ENCODE measurements at regions not wholly inside any gene's neighbourhood (a gene's known extent, or its start where the extent isn't known, plus 50 kb on each side); places are given as distances from the start of the nearest gene placed in this dataset.

DNA sequence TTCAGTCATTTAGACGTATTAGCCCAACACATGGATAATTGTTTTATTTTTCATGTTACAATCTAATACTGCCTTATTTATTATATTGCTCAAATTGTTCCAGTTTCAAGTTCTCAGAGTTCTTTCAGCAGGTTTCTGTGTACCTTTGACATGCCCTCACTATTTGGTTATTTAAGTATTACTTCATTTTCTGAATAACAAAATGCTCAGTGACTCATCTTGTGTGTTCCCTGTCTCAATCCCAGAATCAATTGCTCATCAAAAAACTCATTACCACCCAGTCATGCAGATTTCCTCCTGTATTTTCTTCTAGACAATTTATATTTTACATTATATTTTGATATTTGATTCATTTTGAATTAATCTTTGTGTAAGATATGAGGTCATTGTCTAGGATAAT lies 562.6 kb downstream of the ANXA1 start:
- TF ChIP-seq POLR2A (IDR thresholded peaks at IDR 0.05): no peak
- TF ChIP-seq, protein P1, sequence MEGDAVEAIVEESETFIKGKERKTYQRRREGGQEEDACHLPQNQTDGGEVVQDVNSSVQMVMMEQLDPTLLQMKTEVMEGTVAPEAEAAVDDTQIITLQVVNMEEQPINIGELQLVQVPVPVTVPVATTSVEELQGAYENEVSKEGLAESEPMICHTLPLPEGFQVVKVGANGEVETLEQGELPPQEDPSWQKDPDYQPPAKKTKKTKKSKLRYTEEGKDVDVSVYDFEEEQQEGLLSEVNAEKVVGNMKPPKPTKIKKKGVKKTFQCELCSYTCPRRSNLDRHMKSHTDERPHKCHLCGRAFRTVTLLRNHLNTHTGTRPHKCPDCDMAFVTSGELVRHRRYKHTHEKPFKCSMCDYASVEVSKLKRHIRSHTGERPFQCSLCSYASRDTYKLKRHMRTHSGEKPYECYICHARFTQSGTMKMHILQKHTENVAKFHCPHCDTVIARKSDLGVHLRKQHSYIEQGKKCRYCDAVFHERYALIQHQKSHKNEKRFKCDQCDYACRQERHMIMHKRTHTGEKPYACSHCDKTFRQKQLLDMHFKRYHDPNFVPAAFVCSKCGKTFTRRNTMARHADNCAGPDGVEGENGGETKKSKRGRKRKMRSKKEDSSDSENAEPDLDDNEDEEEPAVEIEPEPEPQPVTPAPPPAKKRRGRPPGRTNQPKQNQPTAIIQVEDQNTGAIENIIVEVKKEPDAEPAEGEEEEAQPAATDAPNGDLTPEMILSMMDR (IDR thresholded peaks at IDR 0.05): no peak
- peak in 1 of 4 donors; percentile 81 for ATAC-seq
- Histone ChIP-seq H3K27me3 (no peaks in the 10 kb centered on the region), H3K9me3 (no peaks in the 10 kb centered on the region), H3K4me1 (no peaks in the 10 kb centered on the region), H3K4me3 (no peak overlapping the region), H3K27ac (no peak overlapping the region), H3K36me3 (no peaks in the 10 kb centered on the region)
- intact Hi-C loops (cut with DNase I): no loop called here
- 36% methylated on average over 1 of the region's 1 CpG for WGBS (ENCODE audit: insufficient coverage, low coverage, low lambda C conversion rate, missing lambda C conversion rate)
- no peak for DNase-seq

DNA sequence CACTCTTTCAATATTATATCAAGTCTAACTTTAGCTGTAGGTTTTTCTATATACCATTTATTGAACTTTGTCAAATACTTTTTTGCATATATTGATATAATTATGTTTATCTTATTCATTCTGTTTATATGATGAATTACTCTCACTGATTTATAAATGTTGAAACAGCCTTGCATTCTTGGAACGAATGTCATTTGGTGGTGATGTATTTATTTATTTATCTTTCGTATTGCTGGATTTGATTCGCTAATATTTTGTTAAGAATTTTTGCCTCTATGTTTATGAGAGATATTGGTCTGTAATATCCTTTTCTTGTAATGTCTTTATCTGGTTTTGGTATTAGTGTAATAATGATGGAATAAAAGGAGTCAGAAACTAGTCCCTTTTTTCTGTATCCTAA lies 563.9 kb downstream of the ANXA1 start:
- no peaks in the 10 kb centered on the region for H3K27me3 ChIP-seq
- intact Hi-C loops (cut with DNase I): no loop called here
- no peaks in the 10 kb centered on the region for H3K36me3 ChIP-seq
- H3K4me1 ChIP-seq: no peaks in the 10 kb centered on the region
- no peaks in the 10 kb centered on the region for H3K9me3 ChIP-seq
- 71% methylated on average over 3 of the region's 3 CpGs for WGBS (ENCODE audit: insufficient coverage, low coverage, low lambda C conversion rate, missing lambda C conversion rate)
- H3K27ac ChIP-seq: no peak overlapping the region
- ATAC-seq (no peak), DNase-seq (no peak)
- no peak for TF ChIP-seq POLR2A (IDR thresholded peaks at IDR 0.05)
- TF ChIP-seq, protein P1 (IDR thresholded peaks at IDR 0.05): no peak
- no peak overlapping the region for H3K4me3 ChIP-seq

DNA sequence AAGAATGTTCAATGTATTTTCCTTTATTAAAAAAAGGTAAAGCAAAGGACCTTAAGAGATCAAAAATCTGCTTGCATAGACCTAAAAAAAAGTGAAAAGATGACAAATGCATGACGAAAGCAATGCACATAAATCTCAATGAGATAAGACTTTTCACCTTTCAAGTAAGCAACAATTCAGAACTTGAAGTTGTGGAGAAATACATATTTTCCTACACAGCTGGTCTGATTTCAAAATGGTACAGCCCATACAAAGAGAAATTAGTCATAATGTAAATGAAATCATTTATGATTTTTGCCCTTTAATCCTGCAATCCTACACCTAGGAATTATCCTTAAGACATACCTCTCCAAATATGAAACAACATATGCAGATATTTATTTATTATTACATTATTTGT lies 568.0 kb downstream of the ANXA1 start:
- DNase-seq (no peak), ATAC-seq (no peak)
- 68% methylated on average over 1 of the region's 1 CpG for WGBS (ENCODE audit: insufficient coverage, low coverage, low lambda C conversion rate, missing lambda C conversion rate)
- Histone ChIP-seq H3K27ac (no peak overlapping the region), H3K27me3 (no peaks in the 10 kb centered on the region), H3K4me1 (no peaks in the 10 kb centered on the region), H3K36me3 (no peaks in the 10 kb centered on the region), H3K9me3 (no peaks in the 10 kb centered on the region), H3K4me3 (no peak overlapping the region)
- TF ChIP-seq, protein P1 (IDR thresholded peaks at IDR 0.05): no peak
- no peak for TF ChIP-seq POLR2A (IDR thresholded peaks at IDR 0.05)
- intact Hi-C loops (cut with DNase I): no loop called here

DNA sequence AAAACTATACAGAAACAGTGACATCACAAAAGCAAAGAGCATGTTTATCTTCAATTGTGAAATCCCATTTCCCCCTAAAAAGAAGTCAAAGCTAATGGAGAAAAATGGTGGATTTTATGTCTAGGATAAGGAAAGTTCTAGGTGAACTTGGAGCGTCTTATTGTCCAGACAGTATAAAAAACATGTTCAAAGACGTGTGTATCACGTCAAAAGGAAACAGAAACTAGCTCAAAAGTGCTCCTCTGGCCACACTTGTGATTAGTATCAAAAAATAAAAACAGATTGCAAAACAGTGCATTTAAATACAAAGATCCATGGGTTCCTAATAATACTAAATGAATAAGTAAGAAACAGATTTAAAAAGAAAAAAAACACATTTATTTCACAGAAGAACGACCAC lies 568.9 kb downstream of the ANXA1 start:
- Histone ChIP-seq H3K27ac (no peak overlapping the region), H3K36me3 (no peaks in the 10 kb centered on the region), H3K27me3 (no peaks in the 10 kb centered on the region), H3K4me3 (no peak overlapping the region), H3K4me1 (no peaks in the 10 kb centered on the region), H3K9me3 (no peaks in the 10 kb centered on the region)
- intact Hi-C loops (cut with DNase I): no loop called here
- no peak for ATAC-seq
- WGBS (ENCODE audit: insufficient coverage, low coverage, low lambda C conversion rate, missing lambda C conversion rate): 41% methylated on average over 4 of the region's 4 CpGs
- DNase-seq: no peak
- TF ChIP-seq POLR2A (IDR thresholded peaks at IDR 0.05): no peak
- TF ChIP-seq, protein P1 (IDR thresholded peaks at IDR 0.05): no peak

DNA sequence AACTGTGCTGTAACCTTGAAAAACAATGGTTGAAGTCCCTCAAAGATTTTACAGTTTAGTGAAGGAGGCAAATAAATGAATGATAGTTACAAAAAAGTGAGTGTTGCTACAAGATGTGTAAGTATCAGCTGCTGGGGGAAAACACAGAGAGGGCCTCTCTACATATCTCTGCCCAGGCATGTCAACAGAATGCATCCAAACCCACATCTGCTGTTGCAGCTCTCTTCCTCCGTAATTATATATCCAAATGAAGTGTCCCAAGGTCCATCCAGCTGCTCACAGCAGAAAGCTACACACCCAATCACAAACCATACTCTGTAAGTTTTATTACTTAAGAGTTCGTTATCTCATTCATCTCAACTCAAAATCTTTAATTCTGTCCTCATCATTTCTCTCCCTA lies 584.6 kb downstream of the ANXA1 start:
- H3K4me1 ChIP-seq: no peaks in the 10 kb centered on the region
- intact Hi-C loops (cut with DNase I): no loop called here
- H3K9me3 ChIP-seq: no peaks in the 10 kb centered on the region
- no peaks in the 10 kb centered on the region for H3K36me3 ChIP-seq
- DNase-seq: no peak
- H3K27ac ChIP-seq: no peak overlapping the region
- no peaks in the 10 kb centered on the region for H3K27me3 ChIP-seq
- no peak overlapping the region for H3K4me3 ChIP-seq
- WGBS (ENCODE audit: insufficient coverage, low coverage, low lambda C conversion rate, missing lambda C conversion rate): 25% methylated on average over 1 of the region's 2 CpGs
- no peak for ATAC-seq
- TF ChIP-seq, protein P1 (IDR thresholded peaks at IDR 0.05): no peak
- no peak for TF ChIP-seq POLR2A (IDR thresholded peaks at IDR 0.05)
